ENCODE measurements at regions not wholly inside any gene's neighbourhood (a gene's known extent, or its start where the extent isn't known, plus 50 kb on each side); places are given as distances from the start of the nearest gene placed in this dataset.
A peak's percentile ranks its signal among the peaks of the same experiment; 100 is the strongest.

DNA sequence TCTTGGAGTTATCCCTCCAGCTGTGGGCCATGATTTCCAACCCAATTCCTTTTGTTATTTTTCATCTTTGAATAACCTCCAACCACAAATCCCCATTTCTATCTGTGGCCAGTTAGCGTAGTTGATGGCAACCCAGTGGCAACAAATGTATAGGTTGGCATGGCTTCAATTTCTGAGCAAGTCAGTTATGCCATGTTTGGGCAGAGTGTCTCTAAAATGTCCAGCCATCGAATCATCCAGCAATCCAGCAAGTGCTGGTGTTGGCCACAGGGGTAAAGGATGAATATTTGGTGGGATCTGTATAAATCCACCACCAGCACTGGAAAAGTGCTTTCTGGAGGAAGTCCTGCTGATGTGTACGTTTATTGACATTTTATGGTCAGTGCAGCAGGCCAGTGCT is 233.3 kb downstream of the MYLK4 start:
- Histone ChIP-seq H3K4me3 (no peak overlapping the region), H3K4me1 (no peaks in the 10 kb centered on the region), H3K9me3 (no peaks in the 10 kb centered on the region), H3K27me3 (no peaks in the 10 kb centered on the region), H3K27ac (no peak overlapping the region), H3K9ac (ENCODE audit: low read depth in 2 of 2, low read length in 2 of 2) (no peak overlapping the region), H3K36me3 (no peaks in the 10 kb centered on the region)
- TF ChIP-seq, protein P1, sequence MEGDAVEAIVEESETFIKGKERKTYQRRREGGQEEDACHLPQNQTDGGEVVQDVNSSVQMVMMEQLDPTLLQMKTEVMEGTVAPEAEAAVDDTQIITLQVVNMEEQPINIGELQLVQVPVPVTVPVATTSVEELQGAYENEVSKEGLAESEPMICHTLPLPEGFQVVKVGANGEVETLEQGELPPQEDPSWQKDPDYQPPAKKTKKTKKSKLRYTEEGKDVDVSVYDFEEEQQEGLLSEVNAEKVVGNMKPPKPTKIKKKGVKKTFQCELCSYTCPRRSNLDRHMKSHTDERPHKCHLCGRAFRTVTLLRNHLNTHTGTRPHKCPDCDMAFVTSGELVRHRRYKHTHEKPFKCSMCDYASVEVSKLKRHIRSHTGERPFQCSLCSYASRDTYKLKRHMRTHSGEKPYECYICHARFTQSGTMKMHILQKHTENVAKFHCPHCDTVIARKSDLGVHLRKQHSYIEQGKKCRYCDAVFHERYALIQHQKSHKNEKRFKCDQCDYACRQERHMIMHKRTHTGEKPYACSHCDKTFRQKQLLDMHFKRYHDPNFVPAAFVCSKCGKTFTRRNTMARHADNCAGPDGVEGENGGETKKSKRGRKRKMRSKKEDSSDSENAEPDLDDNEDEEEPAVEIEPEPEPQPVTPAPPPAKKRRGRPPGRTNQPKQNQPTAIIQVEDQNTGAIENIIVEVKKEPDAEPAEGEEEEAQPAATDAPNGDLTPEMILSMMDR (IDR thresholded peaks at IDR 0.05), result no peak
- DNase-seq, result no peak
- intact Hi-C loops (cut with DNase I), result no loop called here

DNA sequence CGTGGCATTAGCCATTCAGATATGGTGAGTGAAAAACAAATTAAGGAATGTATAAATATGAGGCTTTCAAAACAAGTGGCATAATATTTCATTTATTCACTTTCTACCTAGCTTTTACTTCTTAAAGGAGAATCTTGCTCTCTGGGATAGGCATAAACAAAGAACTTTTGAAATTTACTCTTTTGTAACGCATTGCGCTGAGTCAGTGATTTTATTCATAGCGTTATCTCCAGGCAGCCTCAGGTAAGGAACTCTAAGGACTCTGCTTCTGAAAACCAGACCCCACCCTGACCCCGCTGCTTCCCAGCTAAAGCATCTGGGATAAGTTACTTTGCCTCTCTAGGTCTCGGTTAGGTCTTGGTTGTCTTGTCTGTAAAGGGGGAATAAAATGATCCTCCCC is 234.7 kb downstream of the MYLK4 start:
- no peaks in the 10 kb centered on the region for H3K9me3 ChIP-seq
- no peak overlapping the region for H3K4me3 ChIP-seq
- no peak for DNase-seq
- no peak overlapping the region for H3K9ac ChIP-seq (ENCODE audit: low read depth in 2 of 2, low read length in 2 of 2)
- no peak overlapping the region for H3K27ac ChIP-seq
- H3K4me1 ChIP-seq, result no peaks in the 10 kb centered on the region
- H3K36me3 ChIP-seq, result no peaks in the 10 kb centered on the region
- TF ChIP-seq, protein P1 (IDR thresholded peaks at IDR 0.05), result no peak
- intact Hi-C loops (cut with DNase I), result no loop called here
- no peaks in the 10 kb centered on the region for H3K27me3 ChIP-seq

DNA sequence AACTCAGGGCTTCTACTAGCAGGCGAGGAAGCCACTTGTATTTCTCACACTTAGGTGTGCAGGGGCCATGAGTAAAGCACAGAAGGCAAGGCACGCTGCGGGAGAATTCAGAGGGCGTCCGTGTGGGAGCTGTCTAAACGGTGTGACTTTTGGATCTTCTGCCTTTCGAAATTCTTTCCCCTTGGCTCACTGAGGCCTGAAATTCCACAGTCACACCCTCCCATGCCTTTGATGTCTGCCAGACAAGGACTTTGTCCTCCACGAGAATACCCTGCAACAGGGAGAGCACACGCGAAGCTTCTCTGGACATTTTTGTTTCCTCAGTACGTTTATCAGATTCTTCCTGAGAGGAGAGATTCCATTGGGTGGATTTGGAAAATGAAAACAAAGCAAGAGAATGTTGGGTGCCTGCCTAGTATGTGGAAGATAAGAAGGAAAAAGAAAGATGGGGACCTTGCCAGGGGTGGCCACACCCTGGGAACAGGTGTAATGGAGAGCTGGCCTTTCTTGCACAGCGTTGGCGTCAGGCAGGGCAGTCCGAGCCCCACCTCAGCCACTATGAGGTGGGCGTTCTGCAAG is 235.7 kb downstream of the MYLK4 start:
- intact Hi-C loops (cut with DNase I), result no loop called here
- H3K4me3 ChIP-seq, result no peak overlapping the region
- no peaks in the 10 kb centered on the region for H3K4me1 ChIP-seq
- no peaks in the 10 kb centered on the region for H3K36me3 ChIP-seq
- no peaks in the 10 kb centered on the region for H3K9me3 ChIP-seq
- peak overlapping the region in 1 of 2 donors; percentile 21 for H3K9ac ChIP-seq (ENCODE audit: low read depth in 2 of 2, low read length in 2 of 2)
- peak; percentile 63 for DNase-seq
- peak overlapping the region; percentile 55 for H3K27ac ChIP-seq
- TF ChIP-seq, protein P1 (IDR thresholded peaks at IDR 0.05), result no peak
- H3K27me3 ChIP-seq, result no peaks in the 10 kb centered on the region

DNA sequence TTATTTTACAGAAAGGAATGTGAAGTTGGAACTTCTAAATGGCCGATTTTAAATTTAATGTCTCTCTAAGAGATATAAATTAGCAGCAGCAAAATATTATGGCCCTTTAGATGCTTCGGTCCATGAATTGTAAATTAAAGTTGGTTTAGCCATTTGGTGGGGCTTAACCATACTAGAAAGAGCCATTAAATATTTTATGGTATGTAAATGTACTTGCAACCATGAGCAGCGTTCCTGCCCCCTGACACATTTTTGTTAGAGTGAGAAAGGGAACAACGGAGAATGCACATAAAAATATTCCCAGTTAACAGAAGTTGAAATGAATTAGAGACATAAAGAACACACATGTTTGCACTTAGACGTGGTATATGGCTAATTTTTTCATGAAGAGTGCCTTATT is 237.9 kb downstream of the MYLK4 start:
- intact Hi-C loops (cut with DNase I), result no loop called here
- TF ChIP-seq, protein P1 (IDR thresholded peaks at IDR 0.05), result no peak
- Histone ChIP-seq H3K4me1 (no peaks in the 10 kb centered on the region), H3K9ac (ENCODE audit: low read depth in 2 of 2, low read length in 2 of 2) (no peak overlapping the region), H3K27ac (no peak overlapping the region), H3K36me3 (no peaks in the 10 kb centered on the region), H3K9me3 (no peaks in the 10 kb centered on the region), H3K27me3 (no peaks in the 10 kb centered on the region), H3K4me3 (no peak overlapping the region)
- DNase-seq, result no peak

DNA sequence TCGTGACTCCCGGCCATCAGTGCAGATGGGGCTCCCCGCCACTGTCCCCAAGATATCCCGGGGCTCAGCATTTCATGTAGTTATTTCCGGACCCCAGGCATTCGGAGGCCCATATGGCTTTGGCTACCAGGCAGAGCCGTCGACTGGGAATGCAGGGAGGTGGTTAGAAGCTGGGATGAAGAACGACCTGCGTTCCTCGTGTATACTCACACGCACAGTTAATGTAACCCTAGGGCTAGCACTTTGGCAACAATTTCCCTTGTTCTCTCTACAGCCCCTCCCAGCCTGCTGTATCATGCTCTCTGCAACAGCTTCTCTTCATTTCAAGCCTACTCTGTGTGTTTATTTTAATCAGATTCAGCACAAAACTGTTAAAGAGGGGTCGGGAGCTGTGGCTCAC is 240.4 kb downstream of the MYLK4 start:
- H3K36me3 ChIP-seq, result no peaks in the 10 kb centered on the region

More for the DNA sequence above, 240.4 kb downstream of the MYLK4 start:
- TF ChIP-seq, protein P1 (IDR thresholded peaks at IDR 0.05), result no peak
- no peak overlapping the region for H3K27ac ChIP-seq
- DNase-seq, result no peak
- intact Hi-C loops (cut with DNase I), result no loop called here
- H3K4me3 ChIP-seq, result no peak overlapping the region
- no peaks in the 10 kb centered on the region for H3K4me1 ChIP-seq
- peaks cover 4% of the 10 kb centered on the region for H3K27me3 ChIP-seq
- H3K9me3 ChIP-seq, result no peaks in the 10 kb centered on the region
- H3K9ac ChIP-seq (ENCODE audit: low read depth in 2 of 2, low read length in 2 of 2), result no peak overlapping the region
